DND-41 (cell line): ENCODE measurements at regions not wholly inside any gene's neighbourhood (a gene's known extent, or its start where the extent isn't known, plus 50 kb on each side); places are given as distances from the start of the nearest gene placed in this dataset.

Experiments used
- ATAC-seq: fragments of 200-7000 bp; cut with Tn5 transposase; 3 replicates; pipeline ENCODE4 v1.9.1; 2021; ENCODE audit warnings: low read depth; ENCODE audit not compliant: insufficient read depth
- DNase-seq: peaks from one replicate; pipeline ENCODE4 v3.0.0-alpha.2; 2020
- H2AFZ ChIP-seq: 2 replicates; pipeline ENCODE4 v1.6.0; 2012; ENCODE audit warnings: low read depth, low read length
- H3K27ac ChIP-seq: 2 replicates; pipeline ENCODE4 v1.5.1; 2012; ENCODE audit warnings: low read length, inconsistent platforms
- H3K27me3 ChIP-seq: fragments of 200-600 bp; sonication (generic); 2 replicates; pipeline ENCODE4 v1.6.0; 2012; ENCODE audit warnings: low read length, mild to moderate bottlenecking, inconsistent platforms; ENCODE audit not compliant: insufficient read depth, poor library complexity
- H3K36me3 ChIP-seq: 2 replicates; pipeline ENCODE4 v1.5.1; 2012; ENCODE audit warnings: low read length, inconsistent platforms; ENCODE audit not compliant: insufficient read depth
- H3K4me1 ChIP-seq: 2 replicates; pipeline ENCODE4 v1.5.1; 2012; ENCODE audit warnings: mild to moderate bottlenecking, low read length; ENCODE audit not compliant: insufficient read depth
- H3K4me2 ChIP-seq: 2 replicates; pipeline ENCODE4 v1.6.0; 2012; ENCODE audit warnings: mild to moderate bottlenecking, moderate library complexity, low read length, inconsistent platforms; ENCODE audit not compliant: insufficient read depth
- H3K4me3 ChIP-seq, 2 experiments: fragments of 200-600 bp in 1 of 2; shearing (Covaris generic) in 1 of 2; 2 replicates each; pipeline ENCODE4 v1.5.1; 2012 to 2016; ENCODE audit warnings: inconsistent platforms in 2 of 2, low read length in 2 of 2, mild to moderate bottlenecking in 2 of 2, low read depth in 1 of 2, moderate library complexity in 1 of 2
- H3K79me2 ChIP-seq: 2 replicates; pipeline ENCODE4 v1.6.0; 2012; ENCODE audit warnings: low read length, inconsistent platforms; ENCODE audit not compliant: insufficient read depth
- H3K9ac ChIP-seq: 2 replicates; pipeline ENCODE4 v1.6.0; 2012; ENCODE audit warnings: low read depth, mild to moderate bottlenecking, inconsistent platforms, low read length, moderate library complexity
- H3K9me3 ChIP-seq: 2 replicates; pipeline ENCODE4 v1.5.1; 2012; ENCODE audit warnings: low read length, moderate library complexity, mild to moderate bottlenecking, inconsistent platforms; ENCODE audit not compliant: insufficient read depth, severe bottlenecking
- H4K20me1 ChIP-seq: 2 replicates; pipeline ENCODE4 v1.6.0; 2012; ENCODE audit warnings: low read length; ENCODE audit not compliant: insufficient read depth
- EZH2 ChIP-seq: IDR thresholded peaks from 3 replicates; pipeline ENCODE4 v1.6.1; 2012; ENCODE audit warnings: borderline replicate concordance, low read depth, mild to moderate bottlenecking, moderate library complexity, low read length, inconsistent platforms; ENCODE audit not compliant: severe bottlenecking
- TF ChIP-seq, protein P1 (sequence below): IDR thresholded peaks from 2 replicates; pipeline ENCODE4 v1.5.1; 2012; ENCODE audit warnings: borderline replicate concordance, low read length, moderate library complexity, mild to moderate bottlenecking; ENCODE audit not compliant: poor library complexity, severe bottlenecking; ENCODE audit errors: extremely low read depth

DNA sequence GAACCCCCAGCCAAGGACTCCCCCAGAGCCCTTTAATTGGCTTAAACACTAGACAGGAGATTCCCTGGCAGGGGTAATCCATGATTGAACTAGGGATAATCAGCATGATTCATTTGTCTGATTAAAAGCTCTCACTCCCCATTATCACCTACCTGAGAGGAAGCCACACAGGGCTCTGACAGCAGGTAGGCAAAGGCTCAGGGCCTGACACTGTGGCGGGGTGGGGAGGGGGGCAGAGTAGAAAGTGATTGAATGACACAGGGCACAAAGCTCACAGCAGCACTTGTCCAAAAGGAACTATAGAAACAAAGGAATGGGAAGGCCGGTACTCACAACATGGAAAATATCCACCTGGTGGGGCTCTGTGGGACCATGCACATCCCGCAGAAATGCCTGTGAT is 231.6 kb downstream of the MAFB start:
- Histone ChIP-seq H3K27ac (no peak overlapping the region), H3K4me3 (no peak overlapping the region), H3K79me2 (no peaks in the 10 kb centered on the region), H3K4me1 (no peaks in the 10 kb centered on the region), H3K9ac (no peak overlapping the region), H3K36me3 (no peaks in the 10 kb centered on the region), H2AFZ (no peak overlapping the region), H3K27me3 (peaks cover 14% of the 10 kb centered on the region), H3K9me3 (no peaks in the 10 kb centered on the region), H4K20me1 (no peaks in the 10 kb centered on the region), H3K4me2 (no peak overlapping the region)
- ATAC-seq, result no peak
- TF ChIP-seq, protein P1, sequence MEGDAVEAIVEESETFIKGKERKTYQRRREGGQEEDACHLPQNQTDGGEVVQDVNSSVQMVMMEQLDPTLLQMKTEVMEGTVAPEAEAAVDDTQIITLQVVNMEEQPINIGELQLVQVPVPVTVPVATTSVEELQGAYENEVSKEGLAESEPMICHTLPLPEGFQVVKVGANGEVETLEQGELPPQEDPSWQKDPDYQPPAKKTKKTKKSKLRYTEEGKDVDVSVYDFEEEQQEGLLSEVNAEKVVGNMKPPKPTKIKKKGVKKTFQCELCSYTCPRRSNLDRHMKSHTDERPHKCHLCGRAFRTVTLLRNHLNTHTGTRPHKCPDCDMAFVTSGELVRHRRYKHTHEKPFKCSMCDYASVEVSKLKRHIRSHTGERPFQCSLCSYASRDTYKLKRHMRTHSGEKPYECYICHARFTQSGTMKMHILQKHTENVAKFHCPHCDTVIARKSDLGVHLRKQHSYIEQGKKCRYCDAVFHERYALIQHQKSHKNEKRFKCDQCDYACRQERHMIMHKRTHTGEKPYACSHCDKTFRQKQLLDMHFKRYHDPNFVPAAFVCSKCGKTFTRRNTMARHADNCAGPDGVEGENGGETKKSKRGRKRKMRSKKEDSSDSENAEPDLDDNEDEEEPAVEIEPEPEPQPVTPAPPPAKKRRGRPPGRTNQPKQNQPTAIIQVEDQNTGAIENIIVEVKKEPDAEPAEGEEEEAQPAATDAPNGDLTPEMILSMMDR, result no peak
- no peak for DNase-seq

DNA sequence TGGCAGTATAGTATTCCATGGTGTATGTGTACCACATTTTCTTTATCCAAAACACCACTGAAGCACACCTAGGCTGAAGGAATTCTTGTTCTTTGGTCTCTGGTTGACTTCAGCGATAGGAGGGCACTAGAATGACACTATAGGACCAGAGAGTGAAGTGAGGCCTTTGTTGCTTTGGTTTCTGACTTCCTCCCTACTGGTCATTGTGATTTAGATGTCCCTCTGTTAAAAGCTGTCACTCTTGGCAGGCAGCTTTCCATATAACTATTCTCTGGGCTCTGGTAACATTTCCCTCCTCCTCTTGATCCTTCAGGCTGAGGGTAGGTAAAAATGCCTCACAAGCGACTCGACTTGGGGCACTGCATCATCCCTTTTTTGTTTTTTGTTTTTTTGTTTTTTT is 236.3 kb downstream of the MAFB start:
- Histone ChIP-seq H3K79me2 (no peaks in the 10 kb centered on the region), H3K27me3 (peaks cover 43% of the 10 kb centered on the region)
- DNase-seq, result no peak

DNA sequence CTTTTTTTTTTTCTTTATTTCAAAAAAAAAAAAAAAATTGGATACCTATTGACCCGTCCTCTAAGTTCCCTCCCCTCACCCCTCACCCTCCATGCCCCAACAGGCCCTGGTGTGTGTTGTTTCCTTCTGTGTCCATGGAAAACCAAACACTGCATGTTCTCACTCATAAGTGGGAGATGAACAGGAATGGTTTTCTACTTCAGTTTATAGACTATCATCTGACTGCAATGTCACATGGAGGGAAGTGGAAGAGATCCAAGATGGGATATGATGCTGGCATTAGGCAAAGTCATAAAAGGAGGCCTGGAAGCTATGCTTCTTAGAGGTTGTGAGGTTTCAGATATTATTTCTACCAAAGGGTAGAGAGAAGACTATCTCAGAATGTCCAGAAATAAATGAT is 237.5 kb downstream of the MAFB start:
- ATAC-seq (no peak), DNase-seq (no peak)
- Histone ChIP-seq H3K4me3 (no peak overlapping the region), H3K27me3 (peaks cover 44% of the 10 kb centered on the region), H3K4me1 (no peaks in the 10 kb centered on the region), H3K27ac (no peak overlapping the region), H2AFZ (no peak overlapping the region), H3K79me2 (no peaks in the 10 kb centered on the region), H3K4me2 (no peak overlapping the region), H3K36me3 (no peaks in the 10 kb centered on the region), H4K20me1 (no peaks in the 10 kb centered on the region), H3K9me3 (no peaks in the 10 kb centered on the region), H3K9ac (no peak overlapping the region)
- TF ChIP-seq, protein P1, result no peak
- TF ChIP-seq EZH2, result no peak

More for the DNA sequence above, 236.3 kb downstream of the MAFB start:
- H3K9me3 ChIP-seq, result no peaks in the 10 kb centered on the region
- H3K9ac ChIP-seq, result no peak overlapping the region
- H3K27ac ChIP-seq, result no peak overlapping the region
- no peaks in the 10 kb centered on the region for H3K4me1 ChIP-seq
- no peak overlapping the region for H2AFZ ChIP-seq
- TF ChIP-seq, protein P1, result no peak
- no peak for TF ChIP-seq EZH2
- no peaks in the 10 kb centered on the region for H3K36me3 ChIP-seq
- ATAC-seq, result no peak
- H3K4me3 ChIP-seq, result no peak overlapping the region
- no peaks in the 10 kb centered on the region for H4K20me1 ChIP-seq
- H3K4me2 ChIP-seq, result no peak overlapping the region

DNA sequence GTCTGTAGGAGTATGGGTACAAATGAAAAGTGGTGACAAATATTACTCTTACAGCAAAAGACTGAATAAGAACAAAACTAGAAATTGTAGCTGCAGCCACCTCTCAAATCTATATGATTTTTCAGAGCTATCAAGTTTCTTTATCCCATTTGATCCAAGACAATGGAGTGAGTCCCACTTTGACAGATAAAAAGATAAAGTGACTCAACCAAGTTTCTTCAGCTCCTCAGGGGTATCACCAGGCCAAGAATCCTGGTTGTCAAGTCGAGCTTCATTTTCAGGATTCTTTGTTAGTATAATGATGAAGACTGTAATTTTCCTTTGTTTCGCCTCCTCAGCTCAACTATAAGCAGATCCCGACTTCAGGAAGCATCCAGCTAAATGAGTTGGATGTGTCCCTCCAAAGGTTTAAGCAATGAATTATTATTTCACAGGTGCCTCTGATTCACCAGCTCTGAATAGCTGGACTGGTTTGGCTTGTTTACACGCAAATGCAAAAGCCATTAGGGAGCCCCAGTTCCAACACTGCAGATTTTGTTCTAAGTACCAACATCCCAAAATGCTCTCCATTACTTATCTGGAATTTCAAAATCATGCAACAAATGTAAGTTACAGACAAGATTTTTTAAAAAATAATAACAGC is 238.9 kb downstream of the MAFB start:
- Histone ChIP-seq H3K9ac (no peak overlapping the region), H3K4me2 (no peak overlapping the region), H2AFZ (no peak overlapping the region), H3K27me3 (peaks cover 34% of the 10 kb centered on the region), H3K4me1 (no peaks in the 10 kb centered on the region), H3K27ac (no peak overlapping the region), H4K20me1 (no peaks in the 10 kb centered on the region), H3K36me3 (no peaks in the 10 kb centered on the region), H3K9me3 (no peaks in the 10 kb centered on the region), H3K4me3 (no peak overlapping the region), H3K79me2 (no peaks in the 10 kb centered on the region)
- no peak for DNase-seq
- TF ChIP-seq, protein P1, result no peak
- TF ChIP-seq EZH2, result peak; percentile 57
- ATAC-seq, result no peak
